ENCODE measurements at regions not wholly inside any gene's neighbourhood (a gene's known extent, or its start where the extent isn't known, plus 50 kb on each side); places are given as distances from the start of the nearest gene placed in this dataset.

GRCh38 chrX:14476205-14476604 is 53.1 kb upstream of the GLRA2 start:
- no peak for DNase-seq (ENCODE audit: low read depth)

GRCh38 chrX:14449773-14450172 is 79.6 kb upstream of the GLRA2 start:
- no peak for DNase-seq (ENCODE audit: low read depth)

GRCh38 chrX:14448406-14448805 is 80.9 kb upstream of the GLRA2 start:
- DNase-seq (ENCODE audit: low read depth), result no peak

- no peak for DNase-seq (ENCODE audit: low read depth)
These were observed 89.2 kb upstream of the GLRA2 start for GRCh38 chrX:14440106-14440505.

GRCh38 chrX:14427614-14428013 is 101.7 kb upstream of the GLRA2 start:
- no peak for DNase-seq (ENCODE audit: low read depth)

GRCh38 chrX:14420841-14421240 is 108.5 kb upstream of the GLRA2 start:
- DNase-seq (ENCODE audit: low read depth), result no peak

- no peak for DNase-seq (ENCODE audit: low read depth)
These were observed 116.7 kb upstream of the GLRA2 start for GRCh38 chrX:14412686-14413085.

- DNase-seq (ENCODE audit: low read depth), result no peak
These were observed 118.0 kb upstream of the GLRA2 start for GRCh38 chrX:14411326-14411725.

GRCh38 chrX:14409341-14409740 is 120.0 kb upstream of the GLRA2 start:
- DNase-seq (ENCODE audit: low read depth), result no peak

- DNase-seq (ENCODE audit: low read depth), result no peak
These were observed 123.1 kb upstream of the GLRA2 start for GRCh38 chrX:14406225-14406624.

- DNase-seq (ENCODE audit: low read depth), result peak; percentile 67
These were observed 130.6 kb upstream of the GLRA2 start for GRCh38 chrX:14398725-14399124.

- DNase-seq (ENCODE audit: low read depth), result no peak
These were observed 139.7 kb upstream of the GLRA2 start for GRCh38 chrX:14389682-14390081.

GRCh38 chrX:14386981-14387380 is 142.4 kb upstream of the GLRA2 start:
- no peak for DNase-seq (ENCODE audit: low read depth)

- no peak for DNase-seq (ENCODE audit: low read depth)
These were observed 149.3 kb upstream of the GLRA2 start for GRCh38 chrX:14380044-14380443.

- DNase-seq (ENCODE audit: low read depth), result no peak
These were observed 151.9 kb upstream of the GLRA2 start for GRCh38 chrX:14377427-14377826.

GRCh38 chrX:14363728-14364127 is 165.6 kb upstream of the GLRA2 start:
- DNase-seq (ENCODE audit: low read depth), result no peak

GRCh38 chrX:14362721-14363120 is 166.6 kb upstream of the GLRA2 start:
- DNase-seq (ENCODE audit: low read depth), result no peak

- no peak for DNase-seq (ENCODE audit: low read depth)
These were observed 167.9 kb upstream of the GLRA2 start for GRCh38 chrX:14361435-14361834.

GRCh38 chrX:14359727-14360126 is 169.6 kb upstream of the GLRA2 start:
- no peak for DNase-seq (ENCODE audit: low read depth)

- DNase-seq (ENCODE audit: low read depth), result no peak
These were observed 170.0 kb upstream of the GLRA2 start for GRCh38 chrX:14359316-14359715.

- no peak for DNase-seq (ENCODE audit: low read depth)
These were observed 172.0 kb upstream of the GLRA2 start for GRCh38 chrX:14357314-14357713.

- no peak for DNase-seq (ENCODE audit: low read depth)
These were observed 172.9 kb upstream of the GLRA2 start for GRCh38 chrX:14356401-14356800.

GRCh38 chrX:14355556-14355955 is 173.8 kb upstream of the GLRA2 start:
- no peak for DNase-seq (ENCODE audit: low read depth)

GRCh38 chrX:14354521-14354920 is 174.8 kb upstream of the GLRA2 start:
- DNase-seq (ENCODE audit: low read depth), result no peak

- no peak for DNase-seq (ENCODE audit: low read depth)
These were observed 176.8 kb upstream of the GLRA2 start for GRCh38 chrX:14352511-14352910.
